Endothelial cell of umbilical vein (primary cell): ENCODE measurements at regions not wholly inside any gene's neighbourhood (a gene's known extent, or its start where the extent isn't known, plus 50 kb on each side); places are given as distances from the start of the nearest gene placed in this dataset.

Experiments used
- BruUV-seq: library from RNA; stranded (reverse); fragments of 400-500 nt; replicated peaks from 2 replicates; lab custom pipeline; 2021; lab: Mats Ljungman, UMichigan
- CTCF ChIA-PET: fragments of 300-600, 350-600 bp; sonication (Branson Sonifier 250); formaldehyde crosslinking; loops from one replicate; lab custom pipeline; 2021; ENCODE audit warnings: antibody characterized with exemption, inconsistent platforms; lab: Charles Lee
- POLR2A ChIA-PET: fragments of 300-600, 350-600 bp; sonication (Branson Sonifier 250); formaldehyde crosslinking; loops from one replicate; lab custom pipeline; 2021; ENCODE audit warnings: antibody characterized with exemption, inconsistent platforms; lab: Charles Lee
- DNase-seq: peaks from one replicate; pipeline ENCODE4 v3.0.0-alpha.2; 2011; ENCODE audit warnings: low read depth, low spot score
- FAIRE-seq: peaks from 2 replicates; lab custom pipeline; 2011; peaks lifted over from hg19 to GRCh38; lab: Jason Lieb, UNC
- H2AFZ ChIP-seq: 2 replicates; pipeline ENCODE4 v1.6.0; 2012; ENCODE audit warnings: low read depth, low read length, control low read depth, inconsistent platforms
- H3K27ac ChIP-seq: 2 replicates; pipeline ENCODE4 v1.5.1; 2011; ENCODE audit warnings: low read depth, mild to moderate bottlenecking, control low read depth, low read length, moderate library complexity; ENCODE audit not compliant: insufficient read depth
- H3K27me3 ChIP-seq, 2 experiments: 2 replicates each; pipeline versions ENCODE4 v1.6.0 to v1.6.1; 2011; ENCODE audit warnings: low read length in 2 of 2, mixed read lengths in 1 of 2; ENCODE audit not compliant: control insufficient read depth in 2 of 2, insufficient read depth in 2 of 2
- H3K36me3 ChIP-seq, 2 experiments: 2 replicates in 1 of 2; 3 replicates in 1 of 2; pipeline ENCODE4 v1.5.1; 2011; ENCODE audit warnings: low read length in 2 of 2, mild to moderate bottlenecking in 1 of 2, moderate library complexity in 1 of 2; ENCODE audit not compliant: control insufficient read depth in 2 of 2, insufficient read depth in 2 of 2; ENCODE audit errors: extremely low read depth in 1 of 2
- H3K4me1 ChIP-seq: 3 replicates; pipeline ENCODE4 v1.5.1; 2011; ENCODE audit warnings: mild to moderate bottlenecking, low read length; ENCODE audit not compliant: control insufficient read depth, insufficient read depth; ENCODE audit errors: extremely low read depth
- H3K4me2 ChIP-seq: 2 replicates; pipeline ENCODE4 v1.6.1; 2011; ENCODE audit warnings: low read length, control low read depth, mixed read lengths; ENCODE audit not compliant: insufficient read depth
- H3K4me3 ChIP-seq, 3 experiments: fragments of 200-600 bp in 1 of 3; sonication (generic), shearing (Covaris generic) in 1 of 3; replicated peaks in 1 of 3; 2 replicates each; pipeline ENCODE4 v1.5.1; 2011 to 2016; ENCODE audit warnings: control low read depth in 3 of 3, low read length in 3 of 3, mild to moderate bottlenecking in 2 of 3, inconsistent platforms in 1 of 3, low read depth in 1 of 3, moderate library complexity in 1 of 3; ENCODE audit not compliant: insufficient read depth in 1 of 3
- H3K79me2 ChIP-seq: 2 replicates; pipeline ENCODE4 v1.6.0; 2012; ENCODE audit warnings: low read length, inconsistent platforms; ENCODE audit not compliant: control insufficient read depth, insufficient read depth
- H3K9ac ChIP-seq: replicated peaks from 2 replicates; pipeline ENCODE3; 2011; ENCODE audit warnings: low read length, control low read depth; ENCODE audit not compliant: insufficient read depth; ENCODE audit errors: extremely low read depth
- H3K9me1 ChIP-seq: replicated peaks from 3 replicates; pipeline ENCODE4 v1.6.0; 2011; ENCODE audit warnings: mild to moderate bottlenecking, low read length; ENCODE audit not compliant: control insufficient read depth, insufficient read depth; ENCODE audit errors: extremely low read depth
- H3K9me3 ChIP-seq: replicated peaks from 2 replicates; pipeline ENCODE4 v1.5.1; 2012; ENCODE audit warnings: low read length, inconsistent platforms; ENCODE audit not compliant: control insufficient read depth, insufficient read depth
- H4K20me1 ChIP-seq: replicated peaks from 2 replicates; pipeline ENCODE3; 2011; ENCODE audit warnings: mild to moderate bottlenecking, low read length; ENCODE audit not compliant: control insufficient read depth, insufficient read depth; ENCODE audit errors: extremely low read depth
- EZH2 ChIP-seq: IDR thresholded peaks from 2 replicates; pipeline ENCODE4 v1.6.1; 2012; ENCODE audit warnings: borderline replicate concordance, low read depth, mild to moderate bottlenecking, moderate library complexity, low read length, inconsistent platforms; ENCODE audit not compliant: severe bottlenecking
- FOS ChIP-seq: IDR thresholded peaks from 2 replicates; pipeline ENCODE4 v1.6.1; 2011; ENCODE audit warnings: mild to moderate bottlenecking, low read length, moderate library complexity, borderline replicate concordance; ENCODE audit not compliant: insufficient read depth
- GATA2 ChIP-seq: IDR thresholded peaks from 2 replicates; pipeline ENCODE4 v1.7.0; 2011; ENCODE audit warnings: low read depth, mild to moderate bottlenecking, moderate library complexity, mixed read lengths, low read length; ENCODE audit not compliant: insufficient read length, insufficient read depth
- JUN ChIP-seq: IDR thresholded peaks from 2 replicates; pipeline ENCODE4 v1.6.1; 2011; ENCODE audit warnings: borderline replicate concordance, low read depth; ENCODE audit not compliant: insufficient read length, insufficient read depth
- MYC ChIP-seq: IDR thresholded peaks from one replicate; pipeline ENCODE4 v1.6.1; 2011; ENCODE audit warnings: mild to moderate bottlenecking, low read depth, low read length
- POLR2A ChIP-seq: IDR thresholded peaks from 2 replicates; pipeline ENCODE4 v1.6.1; 2012; ENCODE audit warnings: low read depth, mild to moderate bottlenecking, control low read depth, low read length
- POLR2AphosphoS5 ChIP-seq: IDR thresholded peaks from 2 replicates; pipeline ENCODE4 v1.6.1; 2012; ENCODE audit warnings: low read depth, mild to moderate bottlenecking, control low read depth, low read length, moderate library complexity; ENCODE audit not compliant: insufficient read depth
- dilution Hi-C: fragments of 300-500 bp; cut with MboI; formaldehyde crosslinking; loops from one replicate; pipeline ENCODE4 v1.15.0; 2019; ENCODE audit warnings: low sequenced_read_pairs; ENCODE audit not compliant: extremely low pct_ligation_motif_present
- intact Hi-C: fragments of 100-400 bp; cut with micrococcal nuclease; formaldehyde crosslinking; loops from one replicate; pipeline ENCODE4 v1.10.0; 2022
- TF ChIP-seq, protein P1 (sequence below): IDR thresholded peaks from 2 replicates; pipeline ENCODE4 v1.6.1; 2011; ENCODE audit not compliant: insufficient read depth, insufficient read length
- TF ChIP-seq, protein P2 (sequence below), 2 donors: IDR thresholded peaks; 1 replicate in 1 of 2; 2 replicates in 1 of 2; pipeline ENCODE4 v1.5.1; 2011; ENCODE audit warnings: low read length in 2 of 2, mild to moderate bottlenecking in 2 of 2, moderate library complexity in 2 of 2, control low read depth in 1 of 2, inconsistent platforms in 1 of 2, low read depth in 1 of 2; ENCODE audit not compliant: insufficient read depth in 1 of 2; ENCODE audit errors: extremely low read depth in 1 of 2

DNA sequence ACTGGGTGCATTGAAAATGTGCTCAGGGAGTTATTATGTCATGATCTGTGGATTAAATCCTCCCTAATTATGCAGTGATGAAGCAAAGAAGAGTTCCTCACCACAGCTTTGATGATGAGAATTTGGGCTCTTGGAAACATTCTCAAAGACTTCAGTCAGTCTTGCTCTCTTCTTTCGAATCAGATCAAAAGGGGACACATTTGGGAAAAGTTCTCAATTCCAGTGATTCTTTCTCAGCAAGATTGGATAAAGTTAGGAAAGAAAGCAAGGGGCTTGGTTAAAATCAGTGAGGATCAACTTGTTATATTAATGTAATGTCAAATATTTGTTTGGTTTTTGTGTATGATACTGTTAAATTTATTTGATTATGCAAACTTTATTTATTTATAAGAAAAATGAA is 411.3 kb upstream of the ACTBL2 start:
- dilution Hi-C loops, result no loop called here
- no peaks in the 10 kb centered on the region for H3K27me3 ChIP-seq
- H3K36me3 ChIP-seq, result no peaks in the 10 kb centered on the region
- no peak overlapping the region for H3K9ac ChIP-seq
- no peak overlapping the region for H3K27ac ChIP-seq
- no peak overlapping the region for H3K4me2 ChIP-seq
- no peak overlapping the region for H3K4me3 ChIP-seq
- no peaks in the 10 kb centered on the region for H3K9me1 ChIP-seq
- POLR2A ChIA-PET, result no interaction called here
- no peaks in the 10 kb centered on the region for H3K4me1 ChIP-seq
- TF ChIP-seq POLR2A (no peak), EZH2 (no peak), MYC (no peak), FOS (no peak), GATA2 (no peak), POLR2AphosphoS5 (no peak), JUN (no peak)
- TF ChIP-seq, protein P1, sequence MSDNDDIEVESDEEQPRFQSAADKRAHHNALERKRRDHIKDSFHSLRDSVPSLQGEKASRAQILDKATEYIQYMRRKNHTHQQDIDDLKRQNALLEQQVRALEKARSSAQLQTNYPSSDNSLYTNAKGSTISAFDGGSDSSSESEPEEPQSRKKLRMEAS, result no peak
- TF ChIP-seq, protein P2, sequence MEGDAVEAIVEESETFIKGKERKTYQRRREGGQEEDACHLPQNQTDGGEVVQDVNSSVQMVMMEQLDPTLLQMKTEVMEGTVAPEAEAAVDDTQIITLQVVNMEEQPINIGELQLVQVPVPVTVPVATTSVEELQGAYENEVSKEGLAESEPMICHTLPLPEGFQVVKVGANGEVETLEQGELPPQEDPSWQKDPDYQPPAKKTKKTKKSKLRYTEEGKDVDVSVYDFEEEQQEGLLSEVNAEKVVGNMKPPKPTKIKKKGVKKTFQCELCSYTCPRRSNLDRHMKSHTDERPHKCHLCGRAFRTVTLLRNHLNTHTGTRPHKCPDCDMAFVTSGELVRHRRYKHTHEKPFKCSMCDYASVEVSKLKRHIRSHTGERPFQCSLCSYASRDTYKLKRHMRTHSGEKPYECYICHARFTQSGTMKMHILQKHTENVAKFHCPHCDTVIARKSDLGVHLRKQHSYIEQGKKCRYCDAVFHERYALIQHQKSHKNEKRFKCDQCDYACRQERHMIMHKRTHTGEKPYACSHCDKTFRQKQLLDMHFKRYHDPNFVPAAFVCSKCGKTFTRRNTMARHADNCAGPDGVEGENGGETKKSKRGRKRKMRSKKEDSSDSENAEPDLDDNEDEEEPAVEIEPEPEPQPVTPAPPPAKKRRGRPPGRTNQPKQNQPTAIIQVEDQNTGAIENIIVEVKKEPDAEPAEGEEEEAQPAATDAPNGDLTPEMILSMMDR (IDR thresholded peaks at IDR 0.05; ENCODE audit: extremely low read depth in 1 of 2, insufficient read depth in 1 of 2, low read depth in 1 of 2, low read length in 2 of 2), result no peak
- H4K20me1 ChIP-seq, result no peaks in the 10 kb centered on the region
- no peak for DNase-seq
- H3K79me2 ChIP-seq, result no peaks in the 10 kb centered on the region
- FAIRE-seq, result no peak
- intact Hi-C loops, result no loop called here
- CTCF ChIA-PET, result no interaction called here
- no peak overlapping the region for H2AFZ ChIP-seq
- no peaks in the 10 kb centered on the region for H3K9me3 ChIP-seq
- BruUV-seq, result no TSS peak
